GM12864 (cell line): ENCODE measurements at regions not wholly inside any gene's neighbourhood (a gene's known extent, or its start where the extent isn't known, plus 50 kb on each side); places are given as distances from the start of the nearest gene placed in this dataset.
A peak's percentile ranks its signal among the peaks of the same experiment; 100 is the strongest.
"Not testable (repeated sequence)": the region's sequence is repeated elsewhere in the genome, so short reads cannot be mapped to it uniquely, and the experiment has no call there.

ENCODE experiments used
- DNase-seq: peaks from one replicate; pipeline ENCODE4 v3.0.0-alpha.2; 2011; ENCODE audit warnings: low read depth
- H3K4me3 ChIP-seq: 2 replicates; pipeline ENCODE4 v1.5.1; 2011; ENCODE audit warnings: mild to moderate bottlenecking, low read depth, low read length, control low read depth
- CTCF ChIP-seq: IDR thresholded peaks from 2 replicates; pipeline ENCODE4 v1.5.1; 2011; ENCODE audit warnings: low read depth, mild to moderate bottlenecking, moderate library complexity, low read length, control low read depth, inconsistent platforms; ENCODE audit errors: missing control alignments

- no peak for TF ChIP-seq CTCF
- no peak for DNase-seq
- no peak overlapping the region for H3K4me3 ChIP-seq
Measured at GRCh38 chr22:22375576-22376351, 131.2 kb downstream of the VPREB1 start.

- DNase-seq: no peak
- no peak overlapping the region for H3K4me3 ChIP-seq
- TF ChIP-seq CTCF: no peak
Measured at GRCh38 chr22:22376352-22376706, 131.7 kb downstream of the VPREB1 start.

- DNase-seq, H3K4me3 ChIP-seq: not testable (repeated sequence)
Measured at GRCh38 chr22:22376884-22377283, 131.7 kb downstream of the ZNF280B start.

- TF ChIP-seq CTCF: no peak
- no peak overlapping the region for H3K4me3 ChIP-seq
- no peak for DNase-seq
Measured at GRCh38 chr22:22377335-22377734, 131.2 kb downstream of the ZNF280B start.

- DNase-seq: no peak
- TF ChIP-seq CTCF: no peak
- no peak overlapping the region for H3K4me3 ChIP-seq
Measured at GRCh38 chr22:22378446-22379415, 129.8 kb downstream of the ZNF280B start.

GRCh38 chr22:22380098-22381030, 128.2 kb downstream of the ZNF280B start:
- DNase-seq: no peak
- H3K4me3 ChIP-seq: no peak overlapping the region
- TF ChIP-seq CTCF: peak; percentile 42

GRCh38 chr22:22381292-22381691, 127.2 kb downstream of the ZNF280B start:
- H3K4me3 ChIP-seq, DNase-seq: not testable (repeated sequence)
